GM13976 (cell line): ENCODE measurements at regions not wholly inside any gene's neighbourhood (a gene's known extent, or its start where the extent isn't known, plus 50 kb on each side); places are given as distances from the start of the nearest gene placed in this dataset.

Experiments used
- DNase-seq: peaks from one replicate; pipeline ENCODE4 v3.0.0; 2012; ENCODE audit warnings: low spot score
- in situ Hi-C: fragments of 300-500 bp; cut with MboI; formaldehyde crosslinking; loops from one replicate; pipeline ENCODE4 v1.12.0; 2022; ENCODE audit warnings: low sequenced_read_pairs, mixed read lengths, inconsistent platforms; ENCODE audit not compliant: unreplicated experiment
- TF ChIP-seq, protein P1 (sequence below): IDR thresholded peaks from 2 replicates; pipeline ENCODE4 v1.5.1; 2012; ENCODE audit warnings: borderline replicate concordance, mild to moderate bottlenecking; ENCODE audit not compliant: insufficient read depth; ENCODE audit errors: extremely low read depth, missing control alignments, control extremely low read depth

DNA sequence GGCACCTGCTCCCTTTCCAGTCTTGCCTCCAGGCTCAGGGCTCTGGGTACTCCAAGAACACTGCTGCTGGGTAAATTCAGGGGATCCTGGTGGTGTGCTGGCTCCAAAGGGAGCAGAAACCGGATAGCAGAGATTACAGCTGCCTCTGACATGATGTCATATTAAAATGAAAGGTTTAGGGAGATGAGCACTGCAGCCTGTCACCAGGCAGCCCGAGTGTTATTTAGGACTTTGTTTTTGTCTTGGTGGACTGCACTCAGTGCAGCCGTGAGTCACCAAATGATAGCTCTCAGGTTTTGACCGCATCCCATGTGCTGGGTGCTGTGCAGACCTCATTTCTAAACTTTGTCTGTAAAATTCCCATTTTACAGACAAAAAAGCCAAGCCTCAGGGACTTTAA lies 266.0 kb upstream of the CRY1 start:
- no peak for DNase-seq
- in situ Hi-C loops, result no loop called here

DNA sequence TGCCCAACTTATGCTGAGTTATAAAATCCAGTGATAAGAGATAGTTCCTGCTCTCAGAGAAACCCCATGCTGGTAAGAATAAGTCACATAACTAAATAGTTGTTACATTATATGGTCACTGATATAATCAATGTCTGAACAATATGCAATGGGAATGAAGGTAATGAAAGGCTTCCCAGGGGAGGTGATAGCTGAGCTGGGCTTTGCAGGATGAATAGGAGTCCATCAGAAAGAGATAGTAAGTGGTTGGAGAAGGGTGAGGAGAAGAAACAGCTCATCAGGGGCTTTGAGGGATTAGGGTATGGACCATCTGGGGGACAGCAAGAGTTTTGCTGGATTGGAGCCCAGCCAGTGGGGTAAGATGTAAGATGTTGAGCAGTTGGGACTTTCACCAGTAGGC lies 266.7 kb upstream of the CRY1 start:
- no peak for DNase-seq
- TF ChIP-seq, protein P1, sequence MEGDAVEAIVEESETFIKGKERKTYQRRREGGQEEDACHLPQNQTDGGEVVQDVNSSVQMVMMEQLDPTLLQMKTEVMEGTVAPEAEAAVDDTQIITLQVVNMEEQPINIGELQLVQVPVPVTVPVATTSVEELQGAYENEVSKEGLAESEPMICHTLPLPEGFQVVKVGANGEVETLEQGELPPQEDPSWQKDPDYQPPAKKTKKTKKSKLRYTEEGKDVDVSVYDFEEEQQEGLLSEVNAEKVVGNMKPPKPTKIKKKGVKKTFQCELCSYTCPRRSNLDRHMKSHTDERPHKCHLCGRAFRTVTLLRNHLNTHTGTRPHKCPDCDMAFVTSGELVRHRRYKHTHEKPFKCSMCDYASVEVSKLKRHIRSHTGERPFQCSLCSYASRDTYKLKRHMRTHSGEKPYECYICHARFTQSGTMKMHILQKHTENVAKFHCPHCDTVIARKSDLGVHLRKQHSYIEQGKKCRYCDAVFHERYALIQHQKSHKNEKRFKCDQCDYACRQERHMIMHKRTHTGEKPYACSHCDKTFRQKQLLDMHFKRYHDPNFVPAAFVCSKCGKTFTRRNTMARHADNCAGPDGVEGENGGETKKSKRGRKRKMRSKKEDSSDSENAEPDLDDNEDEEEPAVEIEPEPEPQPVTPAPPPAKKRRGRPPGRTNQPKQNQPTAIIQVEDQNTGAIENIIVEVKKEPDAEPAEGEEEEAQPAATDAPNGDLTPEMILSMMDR, result no peak
- in situ Hi-C loops, result no loop called here

More for the DNA sequence above, 266.0 kb upstream of the CRY1 start:
- TF ChIP-seq, protein P1, result no peak

GRCh38 chr12:107360482-107360881 lies 267.1 kb upstream of the CRY1 start:
- TF ChIP-seq, protein P1, result no peak
- no peak for DNase-seq
- in situ Hi-C loops, result no loop called here

DNA sequence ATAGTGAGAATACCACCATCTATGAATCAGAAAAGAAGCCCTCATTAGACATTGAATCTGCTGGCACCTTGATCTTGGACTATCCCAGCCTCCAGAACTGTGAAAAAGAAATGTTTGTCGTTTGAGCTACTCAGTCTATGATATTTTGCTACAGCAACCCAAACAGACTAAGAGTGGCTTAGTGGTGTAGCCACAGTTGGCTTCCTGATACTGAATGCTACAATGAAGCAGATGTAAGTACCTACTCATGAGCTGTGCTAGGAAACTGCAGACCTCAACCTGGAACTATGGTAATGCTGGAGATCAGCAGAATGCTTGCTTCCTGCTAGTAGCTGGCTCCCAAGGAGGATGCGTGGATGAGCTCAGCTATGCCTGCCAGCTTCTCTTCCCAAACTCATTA lies 268.6 kb upstream of the CRY1 start:
- in situ Hi-C loops, result no loop called here
- TF ChIP-seq, protein P1, result no peak
- no peak for DNase-seq

DNA sequence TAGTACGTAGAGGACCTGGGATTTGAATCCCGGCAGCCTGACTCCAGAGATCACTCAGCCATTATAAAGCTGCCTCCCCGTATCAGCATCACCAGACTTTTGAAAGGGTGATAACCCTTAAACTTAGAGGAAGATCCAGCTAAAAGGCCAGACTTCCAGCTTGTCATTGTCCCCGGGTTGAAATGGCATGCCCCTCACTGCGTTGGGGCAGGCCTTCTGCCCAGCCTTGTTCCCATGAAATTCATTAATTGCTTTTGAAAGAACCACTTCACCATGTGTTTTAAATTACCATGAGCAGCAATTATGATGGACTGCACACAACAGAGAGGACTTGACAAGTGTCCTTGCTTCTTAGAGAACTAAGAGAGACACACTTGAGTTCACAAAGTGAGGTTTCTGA lies 269.6 kb upstream of the CRY1 start:
- DNase-seq, result no peak
- in situ Hi-C loops, result no loop called here
- TF ChIP-seq, protein P1, result no peak

DNA sequence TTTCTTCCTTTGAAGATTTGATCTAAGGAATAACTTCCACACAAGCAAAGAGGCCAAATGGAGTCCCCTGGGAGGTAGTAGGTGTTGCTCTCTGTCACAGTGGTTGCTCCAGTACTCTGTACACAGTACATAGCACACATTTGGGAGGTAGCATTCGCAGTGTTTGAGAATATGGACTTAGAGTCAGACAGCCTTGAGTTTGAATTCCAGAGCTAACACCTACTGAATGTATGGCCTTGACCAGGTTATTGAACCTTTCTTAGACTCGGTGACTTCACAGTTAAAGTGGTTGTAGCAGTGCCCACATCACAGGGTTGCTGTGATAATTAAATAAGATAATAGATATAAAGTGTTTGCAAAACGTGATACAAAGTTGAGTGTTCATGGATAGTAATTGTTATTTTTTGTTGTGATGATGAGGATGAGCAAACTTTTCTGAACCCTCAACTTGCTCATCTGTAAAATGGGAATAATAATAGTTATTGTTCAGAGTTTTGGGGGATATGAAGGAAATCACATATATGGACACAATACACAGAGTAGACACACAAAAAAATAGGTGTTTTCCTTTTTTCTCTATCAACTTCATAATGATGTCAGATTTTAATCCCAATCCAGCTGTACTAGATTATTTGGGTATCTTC lies 271.6 kb upstream of the CRY1 start:
- in situ Hi-C loops, result no loop called here
- DNase-seq, result no peak

More for the DNA sequence above, 271.6 kb upstream of the CRY1 start:
- TF ChIP-seq, protein P1, result no peak
